ENCODE measurements at regions not wholly inside any gene's neighbourhood (a gene's known extent, or its start where the extent isn't known, plus 50 kb on each side); places are given as distances from the start of the nearest gene placed in this dataset.
A peak's percentile ranks its signal among the peaks of the same experiment; 100 is the strongest.
"Not testable (repeated sequence)": the region's sequence is repeated elsewhere in the genome, so short reads cannot be mapped to it uniquely, and the experiment has no call there.

DNA sequence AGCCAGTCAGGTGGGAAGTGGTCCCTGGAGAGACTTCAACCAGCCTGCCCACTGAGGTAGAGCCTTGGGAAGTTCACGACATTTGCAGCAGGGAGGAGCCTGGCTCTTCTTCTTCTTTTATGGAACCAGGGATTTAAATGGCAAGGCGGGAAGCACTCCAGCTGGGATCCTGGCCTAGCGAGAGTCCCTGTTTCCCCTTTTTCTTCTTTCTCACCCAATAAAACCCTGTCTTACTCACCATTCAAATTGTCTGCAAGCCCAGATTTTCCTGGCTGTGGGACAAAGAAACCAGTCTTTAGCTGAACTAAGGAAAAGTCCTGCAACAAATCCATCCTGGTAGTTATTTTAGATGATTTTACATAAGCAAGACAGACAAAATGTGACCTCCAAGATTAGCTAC lies 503.7 kb downstream of the CDH10 start:
- DNase-seq (ENCODE audit: low read depth, low spot score): no peak
- Histone ChIP-seq H3K9me3 (ENCODE audit: low read depth, low read length) (no peaks in the 10 kb centered on the region; the same call in 1 of the 2 replicates), H3K36me3 (ENCODE audit: insufficient read depth, low read length) (no peaks in the 10 kb centered on the region; the same call in 1 of the 2 replicates), H3K27ac (no peak overlapping the region), H3K9ac (ENCODE audit: insufficient read length) (no peak overlapping the region), H3K4me3 (no peak overlapping the region)
- TF ChIP-seq FOXP2 (optimal IDR thresholded peaks at IDR 0.05; ENCODE audit: control extremely low read depth, extremely low read length, insufficient read depth): no peak
- TF ChIP-seq EZH2 (IDR thresholded peaks at IDR 0.05): no peak
- TF ChIP-seq POLR2AphosphoS5 (IDR thresholded peaks at IDR 0.05; ENCODE audit: borderline replicate concordance, low read depth, low read length): no peak

DNA sequence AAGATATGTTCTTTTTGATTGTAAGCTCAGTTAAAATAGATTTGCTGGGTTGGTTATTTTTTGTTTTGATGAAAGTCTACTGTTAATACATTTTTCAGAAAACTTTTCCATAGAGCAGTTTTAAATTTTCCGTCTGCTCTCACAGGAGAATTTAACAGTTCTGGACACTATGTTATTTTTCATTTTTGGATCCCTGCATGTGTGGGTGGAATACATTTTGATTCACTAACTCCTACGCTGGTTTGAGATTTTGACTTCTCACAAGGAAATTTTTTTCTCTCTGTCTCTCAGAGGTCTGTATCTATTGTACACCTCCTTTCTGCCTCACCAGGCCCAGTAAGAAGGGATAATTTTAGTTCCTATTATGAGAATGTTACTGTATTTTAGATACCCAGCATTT lies 502.4 kb downstream of the CDH10 start:
- TF ChIP-seq POLR2AphosphoS5 (IDR thresholded peaks at IDR 0.05; ENCODE audit: borderline replicate concordance, low read depth, low read length) (no peak), EZH2 (IDR thresholded peaks at IDR 0.05) (no peak), FOXP2 (optimal IDR thresholded peaks at IDR 0.05; ENCODE audit: control extremely low read depth, extremely low read length, insufficient read depth) (no peak)
- Histone ChIP-seq H3K9me3 (ENCODE audit: low read depth, low read length) (no peaks in the 10 kb centered on the region; the same call in 1 of the 2 replicates), H3K36me3 (ENCODE audit: insufficient read depth, low read length) (no peaks in the 10 kb centered on the region; the same call in 1 of the 2 replicates), H3K9ac (ENCODE audit: insufficient read length) (no peak overlapping the region), H3K4me3 (no peak overlapping the region; the same call in 1 of the 2 replicates), H3K27ac (peak overlapping the region; percentile 68; the same call in 1 of the 2 replicates)
- no peak for DNase-seq (ENCODE audit: low read depth, low spot score)

DNA sequence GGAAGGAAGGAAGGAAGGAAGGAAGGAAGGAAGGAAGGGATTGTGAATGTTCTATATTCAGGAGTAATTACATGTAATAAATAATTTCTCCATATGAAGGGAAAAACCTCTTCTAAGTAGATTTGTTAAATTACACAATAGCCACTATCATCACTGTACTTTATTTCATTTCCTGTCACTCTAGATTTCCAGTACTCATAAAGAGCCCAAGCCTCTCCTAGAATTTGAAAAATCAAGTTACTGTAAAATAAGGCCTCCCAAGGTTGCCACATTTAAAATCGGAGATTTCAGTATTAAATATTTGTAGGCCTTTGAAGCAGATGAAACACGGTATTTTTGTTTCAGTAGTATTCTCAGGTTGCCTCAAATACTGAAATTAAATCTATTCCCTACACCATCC lies 499.0 kb downstream of the CDH10 start:
- Histone ChIP-seq H3K27ac (peak overlapping the region; percentile 95), H3K36me3 (ENCODE audit: insufficient read depth, low read length) (no peaks in the 10 kb centered on the region), H3K4me3 (peak overlapping the region; percentile 55; the same call in 1 of the 2 replicates), H3K9ac (ENCODE audit: insufficient read length) (no peak overlapping the region), H3K9me3 (ENCODE audit: low read depth, low read length) (no peaks in the 10 kb centered on the region; the same call in 1 of the 2 replicates)
- no peak for TF ChIP-seq FOXP2 (optimal IDR thresholded peaks at IDR 0.05; ENCODE audit: control extremely low read depth, extremely low read length, insufficient read depth)
- peak; percentile 32; the same call in 1 of the 2 replicates for TF ChIP-seq POLR2AphosphoS5 (IDR thresholded peaks at IDR 0.05; ENCODE audit: borderline replicate concordance, low read depth, low read length)
- TF ChIP-seq EZH2 (IDR thresholded peaks at IDR 0.05): no peak
- DNase-seq (ENCODE audit: low read depth, low spot score): peak; percentile 77

DNA sequence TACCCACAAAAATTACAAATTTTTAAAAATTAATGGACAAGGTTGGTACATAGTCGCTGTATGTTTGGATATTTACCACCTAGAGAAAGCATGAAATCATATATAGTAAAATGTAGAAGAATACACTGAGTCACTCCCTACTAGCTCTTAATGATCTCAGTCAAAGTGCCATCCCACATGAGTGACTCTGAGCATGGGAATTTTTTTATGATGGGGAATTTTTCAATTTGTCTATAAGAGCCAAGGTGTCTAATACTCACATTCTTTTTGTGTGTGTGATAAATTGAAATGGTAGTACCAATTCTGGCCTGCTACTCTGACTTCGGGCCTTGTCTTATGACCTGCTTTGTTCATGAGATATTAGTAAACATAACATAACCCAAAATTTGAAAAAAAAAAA lies 483.2 kb downstream of the CDH10 start:
- no peak for DNase-seq (ENCODE audit: low read depth, low spot score)
- Histone ChIP-seq H3K9ac (ENCODE audit: insufficient read length) (no peak overlapping the region), H3K4me3 (no peak overlapping the region), H3K36me3 (ENCODE audit: insufficient read depth, low read length) (no peaks in the 10 kb centered on the region), H3K9me3 (ENCODE audit: low read depth, low read length) (no peaks in the 10 kb centered on the region), H3K27ac (no peak overlapping the region)
- TF ChIP-seq POLR2AphosphoS5 (IDR thresholded peaks at IDR 0.05; ENCODE audit: borderline replicate concordance, low read depth, low read length): no peak
- TF ChIP-seq FOXP2 (optimal IDR thresholded peaks at IDR 0.05; ENCODE audit: control extremely low read depth, extremely low read length, insufficient read depth): no peak
- no peak for TF ChIP-seq EZH2 (IDR thresholded peaks at IDR 0.05)

DNA sequence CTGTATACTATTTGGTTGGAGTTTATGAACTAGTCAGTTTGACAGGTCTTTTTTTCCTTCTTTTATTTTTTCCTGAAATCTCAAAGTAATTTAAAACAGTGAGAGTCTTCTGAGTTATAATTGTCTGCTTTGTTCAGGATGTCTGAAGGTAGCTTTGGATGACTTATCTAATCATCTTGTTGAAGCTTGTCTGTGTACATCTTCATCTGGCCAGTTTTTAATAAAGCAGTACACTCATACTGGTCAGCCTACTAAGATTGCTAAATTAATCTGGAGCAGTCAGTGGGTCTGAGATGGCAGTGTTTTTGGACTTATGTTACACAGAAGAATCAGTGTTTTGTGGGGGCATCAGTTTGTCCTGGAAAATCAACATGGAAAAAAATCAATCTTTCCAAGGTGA lies 482.4 kb downstream of the CDH10 start:
- no peak for TF ChIP-seq FOXP2 (optimal IDR thresholded peaks at IDR 0.05; ENCODE audit: control extremely low read depth, extremely low read length, insufficient read depth)
- TF ChIP-seq EZH2 (IDR thresholded peaks at IDR 0.05): no peak
- no peak for TF ChIP-seq POLR2AphosphoS5 (IDR thresholded peaks at IDR 0.05; ENCODE audit: borderline replicate concordance, low read depth, low read length)
- Histone ChIP-seq H3K9ac (ENCODE audit: insufficient read length) (no peak overlapping the region), H3K27ac (no peak overlapping the region), H3K9me3 (ENCODE audit: low read depth, low read length) (no peaks in the 10 kb centered on the region), H3K4me3 (no peak overlapping the region), H3K36me3 (ENCODE audit: insufficient read depth, low read length) (no peaks in the 10 kb centered on the region)
- no peak for DNase-seq (ENCODE audit: low read depth, low spot score)

DNA sequence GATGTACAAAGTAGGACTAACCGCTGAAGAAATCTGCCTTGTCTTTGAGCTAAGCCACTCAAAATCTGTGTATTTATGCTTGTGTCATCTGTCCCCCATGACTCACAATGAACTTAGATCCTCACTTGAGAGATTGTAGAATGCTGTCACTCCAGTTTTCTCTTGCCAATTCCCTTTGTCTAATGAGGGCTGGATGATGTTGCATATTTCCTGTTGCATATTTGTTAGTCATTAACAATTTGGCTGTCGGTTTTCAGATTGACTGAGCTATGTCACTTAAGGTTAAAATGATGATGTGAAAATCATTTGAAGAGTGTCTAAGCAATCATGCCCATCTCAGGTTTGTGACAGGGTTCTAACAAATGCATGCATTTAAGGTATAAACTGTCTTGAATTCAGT lies 481.7 kb downstream of the CDH10 start:
- no peak for DNase-seq (ENCODE audit: low read depth, low spot score)

DNA sequence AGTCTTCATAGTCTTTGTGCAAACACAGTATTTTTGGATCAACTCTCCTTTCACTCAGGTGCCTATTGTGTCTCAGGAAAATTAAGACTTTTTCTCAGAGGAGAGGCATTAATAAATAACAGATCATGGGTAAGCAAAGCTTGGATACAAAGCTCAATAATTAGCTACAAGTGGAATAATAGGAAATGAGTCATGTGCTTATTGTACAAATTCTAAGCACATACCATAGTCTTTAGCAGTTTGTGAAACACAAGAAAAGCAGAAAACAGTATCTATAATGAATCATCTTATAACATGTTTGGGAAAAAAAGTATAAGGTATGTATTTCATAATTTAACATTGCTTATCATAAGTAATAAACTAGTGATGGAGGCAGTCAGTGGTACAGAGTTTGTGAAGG lies 477.0 kb downstream of the CDH10 start:
- no peak overlapping the region for H3K27ac ChIP-seq
- no peak for TF ChIP-seq POLR2AphosphoS5 (IDR thresholded peaks at IDR 0.05; ENCODE audit: borderline replicate concordance, low read depth, low read length)
- TF ChIP-seq FOXP2 (optimal IDR thresholded peaks at IDR 0.05; ENCODE audit: control extremely low read depth, extremely low read length, insufficient read depth): no peak
- no peak for TF ChIP-seq EZH2 (IDR thresholded peaks at IDR 0.05)
- H3K36me3 ChIP-seq (ENCODE audit: insufficient read depth, low read length): no peaks in the 10 kb centered on the region
- H3K9ac ChIP-seq (ENCODE audit: insufficient read length): no peak overlapping the region
- no peak overlapping the region for H3K4me3 ChIP-seq
- no peak for DNase-seq (ENCODE audit: low read depth, low spot score)
- H3K9me3 ChIP-seq (ENCODE audit: low read depth, low read length): no peaks in the 10 kb centered on the region

More for the DNA sequence above, 481.7 kb downstream of the CDH10 start:
- no peak overlapping the region for H3K9ac ChIP-seq (ENCODE audit: insufficient read length)
- H3K9me3 ChIP-seq (ENCODE audit: low read depth, low read length): no peaks in the 10 kb centered on the region
- no peak overlapping the region for H3K27ac ChIP-seq
- H3K4me3 ChIP-seq: no peak overlapping the region
- no peaks in the 10 kb centered on the region for H3K36me3 ChIP-seq (ENCODE audit: insufficient read depth, low read length)
- TF ChIP-seq POLR2AphosphoS5 (IDR thresholded peaks at IDR 0.05; ENCODE audit: borderline replicate concordance, low read depth, low read length): no peak
- TF ChIP-seq EZH2 (IDR thresholded peaks at IDR 0.05): no peak
- TF ChIP-seq FOXP2 (optimal IDR thresholded peaks at IDR 0.05; ENCODE audit: control extremely low read depth, extremely low read length, insufficient read depth): no peak

DNA sequence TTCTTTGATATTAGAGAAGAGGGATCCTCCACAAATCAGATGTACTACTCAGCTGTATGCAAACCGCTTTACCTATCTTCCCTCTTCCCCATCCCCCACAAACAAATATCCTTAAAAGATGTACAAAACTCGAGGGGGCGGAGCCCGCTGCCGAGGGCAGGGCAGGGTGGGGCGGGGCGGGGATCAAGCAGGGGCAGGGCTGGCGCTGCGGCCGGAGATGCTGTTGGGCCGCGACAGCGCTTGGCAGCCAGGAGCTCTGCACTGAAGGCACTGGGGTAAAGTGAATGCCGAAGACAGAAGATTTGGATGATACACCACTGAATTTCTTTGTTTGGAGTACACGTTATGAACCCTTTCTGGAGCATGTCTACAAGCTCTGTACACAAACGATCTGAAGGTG lies 474.8 kb downstream of the CDH10 start:
- no peak overlapping the region for H3K27ac ChIP-seq
- no peaks in the 10 kb centered on the region for H3K36me3 ChIP-seq (ENCODE audit: insufficient read depth, low read length)
- H3K9me3 ChIP-seq (ENCODE audit: low read depth, low read length): no peaks in the 10 kb centered on the region
- no peak overlapping the region for H3K4me3 ChIP-seq
- no peak overlapping the region for H3K9ac ChIP-seq (ENCODE audit: insufficient read length)
- no peak for DNase-seq (ENCODE audit: low read depth, low spot score)
- TF ChIP-seq FOXP2 (optimal IDR thresholded peaks at IDR 0.05; ENCODE audit: control extremely low read depth, extremely low read length, insufficient read depth) (no peak), POLR2AphosphoS5 (IDR thresholded peaks at IDR 0.05; ENCODE audit: borderline replicate concordance, low read depth, low read length) (no peak), EZH2 (IDR thresholded peaks at IDR 0.05) (no peak)

DNA sequence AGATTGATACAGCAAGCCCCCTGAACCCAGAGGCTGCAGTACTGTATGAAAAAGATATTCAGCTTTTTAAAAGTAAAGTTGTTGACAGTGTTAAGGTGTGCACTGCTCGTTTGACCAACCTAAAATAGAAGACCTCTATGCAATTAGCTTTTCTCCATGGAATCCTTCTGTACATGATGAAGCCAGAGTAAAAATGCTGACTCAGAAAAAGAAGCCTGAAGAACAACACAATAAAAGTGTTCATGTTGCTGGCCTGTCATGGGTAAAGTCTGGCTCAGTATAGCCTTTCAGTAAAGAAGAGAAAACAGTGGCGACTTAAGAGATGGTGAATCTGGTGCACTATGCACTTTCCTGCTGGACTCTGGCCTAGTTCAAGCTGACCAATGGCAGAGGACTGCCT lies 473.8 kb downstream of the CDH10 start:
- not testable (repeated sequence) for DNase-seq (ENCODE audit: low read depth, low spot score); H3K4me3 ChIP-seq; H3K36me3 ChIP-seq (ENCODE audit: insufficient read depth, low read length); H3K27ac ChIP-seq; H3K9me3 ChIP-seq (ENCODE audit: low read depth, low read length); H3K9ac ChIP-seq (ENCODE audit: insufficient read length)

Measured in SK-N-MC (cell line).